Thoracic aorta (tissue), 2 donors: ENCODE measurements at regions not wholly inside any gene's neighbourhood (a gene's known extent, or its start where the extent isn't known, plus 50 kb on each side); places are given as distances from the start of the nearest gene placed in this dataset.

Source experiments
- ATAC-seq: fragments of 150-250 bp; one replicate; pipeline ENCODE4 v1.8.0; 2017; ENCODE audit warnings: low read depth; ENCODE audit not compliant: insufficient number of reproducible peaks, low FRiP score
- DNase-seq: peaks from one replicate; pipeline ENCODE4 v3.0.0-alpha.2; 2020; ENCODE audit warnings: low spot score
- H3K27ac ChIP-seq, 2 donors: fragments of 200-600 bp; sonication (generic); 1 replicate in 1 of 2; 2 replicates in 1 of 2; pipeline ENCODE4 v1.5.1; 2016; ENCODE audit warnings: mild to moderate bottlenecking in 2 of 2, moderate library complexity in 2 of 2
- H3K27me3 ChIP-seq: fragments of 200-600 bp; sonication (generic); replicated peaks from 2 replicates; pipeline ENCODE4 v1.6.0; 2016; ENCODE audit warnings: mild to moderate bottlenecking; ENCODE audit not compliant: insufficient read depth
- H3K36me3 ChIP-seq: fragments of 200-600 bp; sonication (generic); one replicate; pipeline ENCODE4 v1.5.1; 2016
- H3K4me1 ChIP-seq, 2 donors: fragments of 200-600 bp; sonication (generic); 1 replicate in 1 of 2; 2 replicates in 1 of 2; pipeline versions ENCODE4 v1.5.1 to v1.6.0; 2016; ENCODE audit warnings: low read depth in 2 of 2, mild to moderate bottlenecking in 1 of 2; ENCODE audit not compliant: control insufficient read depth in 1 of 2
- H3K4me3 ChIP-seq: fragments of 200-600 bp; sonication (generic); 2 replicates; pipeline ENCODE4 v1.5.1; 2016; ENCODE audit warnings: mild to moderate bottlenecking
- H3K9me3 ChIP-seq: fragments of 200-600 bp; sonication (generic); 2 replicates; pipeline ENCODE4 v1.5.1; 2016
- TF ChIP-seq, protein P1 (sequence below): fragments of 200-600 bp; sonication (generic); IDR thresholded peaks from one replicate; pipeline ENCODE4 v1.5.1; 2019; ENCODE audit warnings: antibody characterized with exemption

DNA sequence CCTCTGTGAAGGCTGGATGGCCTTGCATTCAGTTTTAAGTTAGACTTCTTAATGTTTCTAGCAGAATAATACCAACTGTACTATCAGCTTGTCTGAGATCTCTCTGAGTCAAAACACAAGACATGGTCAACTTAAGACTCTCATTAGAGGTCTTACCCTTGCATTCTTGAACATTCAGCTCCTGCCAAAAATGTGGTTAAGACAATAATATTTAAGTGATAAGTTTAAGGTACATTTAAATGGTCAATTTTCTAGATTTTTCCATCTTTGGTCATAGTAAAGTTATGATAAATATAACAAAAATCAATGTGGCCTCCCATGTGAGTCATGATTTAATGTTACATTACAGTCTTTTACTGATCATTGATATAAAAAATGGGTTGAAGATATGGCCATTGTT lies 75.0 kb downstream of the NR2F1 start:
- DNase-seq (no peak), ATAC-seq (no peak)
- H3K4me3 ChIP-seq, result no peak overlapping the region
- no peaks in the 10 kb centered on the region for H3K27me3 ChIP-seq
- TF ChIP-seq, protein P1, sequence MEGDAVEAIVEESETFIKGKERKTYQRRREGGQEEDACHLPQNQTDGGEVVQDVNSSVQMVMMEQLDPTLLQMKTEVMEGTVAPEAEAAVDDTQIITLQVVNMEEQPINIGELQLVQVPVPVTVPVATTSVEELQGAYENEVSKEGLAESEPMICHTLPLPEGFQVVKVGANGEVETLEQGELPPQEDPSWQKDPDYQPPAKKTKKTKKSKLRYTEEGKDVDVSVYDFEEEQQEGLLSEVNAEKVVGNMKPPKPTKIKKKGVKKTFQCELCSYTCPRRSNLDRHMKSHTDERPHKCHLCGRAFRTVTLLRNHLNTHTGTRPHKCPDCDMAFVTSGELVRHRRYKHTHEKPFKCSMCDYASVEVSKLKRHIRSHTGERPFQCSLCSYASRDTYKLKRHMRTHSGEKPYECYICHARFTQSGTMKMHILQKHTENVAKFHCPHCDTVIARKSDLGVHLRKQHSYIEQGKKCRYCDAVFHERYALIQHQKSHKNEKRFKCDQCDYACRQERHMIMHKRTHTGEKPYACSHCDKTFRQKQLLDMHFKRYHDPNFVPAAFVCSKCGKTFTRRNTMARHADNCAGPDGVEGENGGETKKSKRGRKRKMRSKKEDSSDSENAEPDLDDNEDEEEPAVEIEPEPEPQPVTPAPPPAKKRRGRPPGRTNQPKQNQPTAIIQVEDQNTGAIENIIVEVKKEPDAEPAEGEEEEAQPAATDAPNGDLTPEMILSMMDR, result no peak
- no peaks in the 10 kb centered on the region for H3K4me1 ChIP-seq
- no peaks in the 10 kb centered on the region for H3K9me3 ChIP-seq
- no peaks in the 10 kb centered on the region for H3K36me3 ChIP-seq
- no peak overlapping the region for H3K27ac ChIP-seq

DNA sequence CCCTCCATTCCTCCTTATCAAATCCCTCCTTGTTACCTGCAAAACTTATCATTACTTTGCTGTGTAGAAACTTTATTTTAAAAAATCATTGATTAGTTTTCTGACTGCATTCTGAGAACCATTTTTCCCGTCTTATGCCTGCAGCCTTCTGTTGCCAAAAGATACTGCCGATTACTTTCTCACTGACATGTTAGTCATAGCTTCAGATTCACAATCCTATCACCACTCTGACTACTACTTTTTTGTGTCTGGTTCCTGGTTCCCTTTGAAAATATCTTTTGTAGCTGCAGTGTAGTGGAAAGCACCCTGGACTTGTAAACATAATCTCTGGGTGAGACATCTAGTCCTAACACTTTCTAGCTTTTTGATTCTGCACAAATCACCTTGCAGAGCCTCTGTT lies 71.7 kb downstream of the NR2F1 start:
- no peaks in the 10 kb centered on the region for H3K4me1 ChIP-seq
- H3K4me3 ChIP-seq, result no peak overlapping the region
- H3K27me3 ChIP-seq, result no peaks in the 10 kb centered on the region
- H3K27ac ChIP-seq, result no peak overlapping the region
- TF ChIP-seq, protein P1, result no peak
- DNase-seq, result no peak
- ATAC-seq, result no peak
- no peaks in the 10 kb centered on the region for H3K36me3 ChIP-seq
- H3K9me3 ChIP-seq, result no peaks in the 10 kb centered on the region

DNA sequence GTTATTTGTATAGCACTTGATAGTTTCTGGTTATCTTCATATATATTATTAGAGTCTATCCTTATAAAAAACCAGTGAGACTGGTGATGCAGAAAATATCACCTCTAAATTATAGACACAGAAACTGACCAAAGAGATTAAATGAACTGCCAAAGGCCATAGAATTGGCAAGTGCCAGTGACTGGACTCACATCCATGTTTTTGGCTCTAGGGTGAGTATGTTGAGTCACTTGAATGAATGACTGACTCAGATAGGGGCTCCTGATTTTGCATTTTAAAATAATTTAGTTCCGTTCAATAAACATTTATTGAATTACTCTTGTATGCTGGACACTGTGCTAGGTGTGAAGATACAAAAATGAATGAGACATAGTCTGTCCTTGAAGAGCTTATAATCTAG lies 70.7 kb downstream of the NR2F1 start:
- Histone ChIP-seq H3K4me3 (no peak overlapping the region), H3K9me3 (no peaks in the 10 kb centered on the region), H3K27me3 (no peaks in the 10 kb centered on the region), H3K4me1 (no peaks in the 10 kb centered on the region), H3K27ac (no peak overlapping the region), H3K36me3 (no peaks in the 10 kb centered on the region)
- DNase-seq (no peak), ATAC-seq (no peak)
- TF ChIP-seq, protein P1, result no peak

DNA sequence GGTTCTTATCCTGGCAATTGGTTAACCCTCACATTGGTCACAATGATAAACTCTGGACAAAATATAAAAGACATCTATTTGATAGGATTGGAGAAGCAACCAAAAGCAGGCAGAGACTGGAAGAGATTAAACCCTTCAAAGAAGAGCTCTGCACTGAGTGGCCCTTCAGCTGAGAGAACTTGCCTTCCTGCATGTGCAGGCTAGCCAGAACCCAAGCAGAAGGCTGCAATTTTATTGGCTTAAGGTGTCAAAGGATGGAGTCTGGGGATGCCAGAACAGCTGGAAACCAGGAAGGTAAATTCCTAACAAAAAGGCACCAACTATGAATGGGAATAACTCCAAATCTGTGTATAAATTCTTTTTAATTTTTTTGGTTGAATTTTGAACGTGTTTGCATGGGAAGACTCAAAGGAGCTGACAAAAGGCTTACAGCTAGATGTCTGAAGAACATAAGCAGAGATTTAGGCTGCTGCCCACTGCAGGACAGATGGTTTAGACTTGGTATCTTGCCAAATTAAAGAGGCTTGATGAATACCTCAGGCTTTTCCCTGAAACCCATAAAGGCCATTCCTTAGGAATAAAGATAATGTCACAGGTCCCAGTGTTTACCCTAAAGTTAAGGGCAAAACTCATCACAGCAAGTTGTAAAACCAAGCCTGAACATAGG lies 66.3 kb downstream of the NR2F1 start:
- Histone ChIP-seq H3K36me3 (no peaks in the 10 kb centered on the region), H3K27ac (no peak overlapping the region), H3K4me1 (no peaks in the 10 kb centered on the region), H3K4me3 (no peak overlapping the region), H3K9me3 (no peaks in the 10 kb centered on the region), H3K27me3 (no peaks in the 10 kb centered on the region)
- ATAC-seq, result no peak
- TF ChIP-seq, protein P1, result no peak
- DNase-seq, result no peak

DNA sequence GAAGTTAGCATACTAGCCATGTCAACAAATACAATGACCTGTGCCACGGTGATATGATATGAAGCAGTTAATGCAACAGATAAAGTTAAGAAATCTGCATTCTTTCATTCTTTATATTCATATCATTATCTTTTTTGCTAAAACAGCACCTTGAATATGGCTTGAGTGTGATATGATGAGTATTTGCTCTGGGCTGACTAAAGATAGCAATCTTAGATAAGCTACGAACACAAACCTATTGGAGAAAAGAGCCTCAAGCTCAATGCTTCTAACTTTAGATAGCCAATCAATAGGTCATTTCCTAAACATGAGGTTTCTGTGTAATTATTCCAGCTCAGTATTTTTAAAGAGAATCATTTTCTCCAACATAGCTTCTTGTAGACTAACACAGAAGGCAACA lies 61.7 kb downstream of the NR2F1 start:
- no peak for ATAC-seq
- Histone ChIP-seq H3K9me3 (no peaks in the 10 kb centered on the region), H3K36me3 (no peaks in the 10 kb centered on the region), H3K27ac (no peak overlapping the region), H3K4me1 (no peaks in the 10 kb centered on the region), H3K27me3 (no peaks in the 10 kb centered on the region), H3K4me3 (no peak overlapping the region)
- TF ChIP-seq, protein P1, result no peak
- DNase-seq, result no peak
